ENCODE measurements at regions not wholly inside any gene's neighbourhood (a gene's known extent, or its start where the extent isn't known, plus 50 kb on each side); places are given as distances from the start of the nearest gene placed in this dataset.
"Not testable (repeated sequence)": the region's sequence is repeated elsewhere in the genome, so short reads cannot be mapped to it uniquely, and the experiment has no call there.

- no peak for DNase-seq
These were observed 1525.6 kb downstream of the REEP3 start for GRCh38 chr10:65046831-65047230.

GRCh38 chr10:65052111-65052510, 1530.9 kb downstream of the REEP3 start:
- not testable (repeated sequence) for DNase-seq

DNA sequence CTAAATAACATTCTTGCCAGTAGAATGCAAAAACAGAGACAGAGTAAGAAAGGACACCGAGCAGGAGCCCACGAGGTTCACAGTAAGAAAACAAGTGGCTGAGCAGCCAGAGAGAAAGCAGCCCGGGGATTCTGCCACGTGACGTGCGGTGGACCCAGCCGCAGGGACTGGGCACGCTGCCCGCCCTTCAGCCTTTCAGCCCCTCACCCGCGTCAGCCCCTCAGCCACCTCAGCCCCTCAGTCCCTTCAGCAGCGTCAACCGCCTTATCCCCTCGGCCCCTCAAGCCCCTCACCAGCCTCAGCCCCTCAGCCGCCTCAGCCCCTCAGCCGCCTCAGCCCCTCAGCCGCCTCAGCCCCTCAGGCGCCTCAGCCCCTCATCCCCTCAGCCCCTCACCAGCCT, 1532.2 kb downstream of the REEP3 start:
- DNase-seq: not testable (repeated sequence)

- not testable (repeated sequence) for DNase-seq
These were observed 1532.7 kb downstream of the REEP3 start for GRCh38 chr10:65053831-65054351.

- DNase-seq: not testable (repeated sequence)
These were observed 1533.5 kb downstream of the REEP3 start for GRCh38 chr10:65054701-65055100.

GRCh38 chr10:65065278-65065677, 1544.1 kb downstream of the REEP3 start:
- DNase-seq: no peak

DNA sequence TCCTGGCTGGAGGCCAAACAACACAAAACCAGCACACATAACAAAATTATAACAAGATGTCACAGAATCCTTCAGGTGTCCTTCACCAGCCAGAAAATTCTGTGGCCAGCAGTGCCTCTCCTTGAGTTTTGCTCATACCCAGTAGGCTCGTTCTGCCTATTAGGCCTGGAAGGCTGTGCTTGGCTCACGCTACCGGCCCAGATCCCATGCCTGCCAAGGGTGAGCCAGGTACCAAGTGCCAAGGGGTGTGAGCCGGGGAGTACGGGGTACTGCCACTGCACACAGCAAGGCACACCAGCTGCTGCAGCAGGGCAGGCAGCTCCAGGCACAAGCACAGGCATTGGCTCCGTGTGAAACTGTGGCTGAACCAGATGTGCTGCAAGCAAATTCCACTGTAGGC, 1562.0 kb downstream of the REEP3 start:
- no peak for DNase-seq

DNA sequence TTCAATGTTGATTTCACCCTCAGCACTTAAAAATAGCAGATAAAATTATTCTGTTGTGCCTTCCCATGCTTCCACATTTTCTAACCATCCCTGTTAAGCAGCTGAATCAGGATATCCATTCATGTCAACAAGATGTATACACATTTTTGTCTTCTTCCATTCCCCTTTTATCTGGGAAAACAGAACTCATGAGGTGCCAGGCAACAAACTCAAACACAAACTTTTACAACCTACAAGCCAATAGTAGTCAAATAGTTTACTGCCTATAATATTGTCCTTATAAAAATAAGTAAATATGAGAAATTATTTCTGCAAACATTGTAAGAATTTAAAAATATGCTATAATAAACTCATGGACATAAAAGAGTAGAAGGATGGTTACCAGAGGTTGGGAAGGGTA, 1569.8 kb downstream of the REEP3 start:
- no peak for DNase-seq

- no peak for DNase-seq
These were observed 1578.9 kb downstream of the REEP3 start for GRCh38 chr10:65100146-65100545.

GRCh38 chr10:65100881-65101280, 1579.7 kb downstream of the REEP3 start:
- DNase-seq: not testable (repeated sequence)

GRCh38 chr10:65110009-65110408, 1588.8 kb downstream of the REEP3 start:
- DNase-seq: no peak

DNA sequence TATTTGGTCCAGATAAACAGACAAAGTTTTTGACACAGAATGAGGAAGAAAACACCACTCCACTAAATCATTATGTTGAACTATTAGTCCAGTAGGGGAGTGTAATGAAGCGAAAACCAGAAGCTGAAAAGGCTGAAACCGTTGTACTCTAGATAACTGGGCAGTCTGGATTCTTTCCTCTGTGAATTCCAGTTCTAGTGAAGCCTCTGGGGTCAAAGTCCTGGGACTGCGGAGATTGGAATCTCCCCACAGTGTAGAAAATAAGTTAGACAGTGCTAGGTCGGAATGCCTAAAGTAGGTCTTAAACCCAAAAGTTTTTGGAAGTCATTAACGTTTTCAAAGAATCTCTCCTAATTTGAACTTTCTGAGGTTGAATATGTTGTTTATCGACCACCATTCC, 1589.9 kb downstream of the REEP3 start:
- not testable (repeated sequence) for DNase-seq

GRCh38 chr10:65112573-65112972, 1591.4 kb downstream of the REEP3 start:
- DNase-seq: no peak

DNA sequence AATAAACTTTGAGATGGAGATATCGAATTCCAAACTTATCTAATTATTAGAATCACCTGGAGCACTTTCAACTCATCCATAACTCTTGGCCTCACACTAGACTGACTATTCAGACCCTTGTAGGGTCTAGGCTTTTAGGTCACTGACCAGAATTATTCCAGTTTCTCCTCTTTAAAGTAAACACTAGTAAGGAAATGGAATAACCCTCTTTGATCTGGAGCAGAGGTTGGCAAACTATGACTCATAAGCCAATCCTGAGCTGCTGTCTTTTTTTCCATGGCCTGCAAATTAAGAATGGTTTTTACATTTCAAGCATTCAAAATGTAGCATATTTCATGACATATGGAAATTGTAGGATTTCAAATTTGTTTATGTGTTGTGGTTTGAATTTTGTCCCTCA, 1601.9 kb downstream of the REEP3 start:
- no peak for DNase-seq

DNA sequence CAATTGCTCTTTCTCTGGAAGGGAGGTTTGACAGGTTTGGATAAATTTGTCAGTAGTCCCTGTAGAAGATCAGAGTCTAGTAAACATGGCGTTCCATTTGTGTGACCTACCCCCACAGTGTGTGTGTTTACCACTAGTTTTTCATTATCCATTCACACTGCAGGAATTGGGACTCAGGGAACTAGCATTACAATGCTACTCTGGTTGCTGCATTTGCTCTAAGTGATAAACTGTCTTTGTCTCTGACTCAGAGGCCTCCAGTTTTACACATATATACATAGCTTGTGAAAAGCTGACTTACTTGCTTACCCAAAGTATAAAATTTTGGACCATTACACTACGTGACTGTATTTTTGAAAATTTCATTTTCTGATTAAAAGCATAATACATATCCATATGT, 1604.0 kb downstream of the REEP3 start:
- DNase-seq: no peak

DNA sequence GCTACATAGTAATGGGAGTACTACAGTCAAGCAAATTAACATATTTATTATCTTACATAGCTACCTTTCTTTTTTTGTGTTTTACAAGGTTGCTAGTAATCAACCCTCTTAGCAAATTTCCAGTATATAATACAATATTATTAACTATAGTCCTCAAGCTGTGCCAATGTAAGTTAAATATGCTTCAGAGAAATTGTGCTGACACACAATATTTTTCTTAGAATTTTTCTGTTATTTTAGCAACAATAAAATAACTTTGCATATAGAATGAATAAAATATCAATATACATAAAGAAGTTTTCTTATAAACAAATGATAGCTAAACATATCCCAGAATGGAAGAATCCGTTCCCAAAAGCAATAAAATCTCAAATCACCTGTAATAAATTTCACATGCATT, 1605.1 kb downstream of the REEP3 start:
- DNase-seq: no peak

- no peak for DNase-seq
These were observed 1607.1 kb downstream of the REEP3 start for GRCh38 chr10:65128277-65128676.

- no peak for DNase-seq
These were observed 1609.1 kb downstream of the REEP3 start for GRCh38 chr10:65130162-65130758.

DNA sequence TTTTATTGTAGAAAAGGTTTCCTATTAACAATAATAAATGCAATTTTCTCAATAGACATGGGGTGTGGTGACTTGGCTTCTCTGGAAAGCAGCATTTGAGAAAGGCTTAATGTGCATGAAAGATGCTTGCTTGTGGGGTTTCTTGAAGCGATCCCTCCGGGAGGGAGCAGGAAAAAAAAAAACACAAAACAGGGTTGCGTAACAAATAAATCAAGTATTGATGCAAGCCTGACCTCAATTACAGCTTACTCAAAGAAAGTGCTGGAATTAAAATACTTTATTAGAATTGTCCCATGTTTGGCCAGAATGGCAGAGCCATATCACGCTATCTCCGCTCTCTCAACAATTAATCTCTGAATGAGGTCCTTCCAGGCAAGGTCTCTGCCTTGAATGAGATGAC, 1612.5 kb downstream of the REEP3 start:
- DNase-seq: no peak

DNA sequence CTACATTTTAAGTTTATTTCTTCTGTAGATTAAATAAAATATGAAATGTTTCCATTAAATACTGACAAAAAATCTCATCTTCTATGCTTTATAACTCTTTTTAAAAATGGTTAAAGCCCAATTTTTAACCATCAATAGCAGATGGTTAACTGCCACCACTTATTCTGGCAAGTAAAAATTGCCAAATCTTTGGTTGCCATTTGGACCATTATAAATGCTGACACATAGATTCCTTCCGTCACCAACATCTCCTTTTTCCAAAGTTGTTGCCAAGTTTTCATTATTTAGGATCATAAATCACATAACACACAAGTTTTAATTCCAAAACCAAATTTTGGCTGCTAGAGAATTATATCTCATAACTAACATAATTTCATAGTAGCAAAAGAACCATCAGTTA, 1614.3 kb downstream of the REEP3 start:
- no peak for DNase-seq

GRCh38 chr10:65142641-65143435, 1621.6 kb downstream of the REEP3 start:
- no peak for DNase-seq

DNA sequence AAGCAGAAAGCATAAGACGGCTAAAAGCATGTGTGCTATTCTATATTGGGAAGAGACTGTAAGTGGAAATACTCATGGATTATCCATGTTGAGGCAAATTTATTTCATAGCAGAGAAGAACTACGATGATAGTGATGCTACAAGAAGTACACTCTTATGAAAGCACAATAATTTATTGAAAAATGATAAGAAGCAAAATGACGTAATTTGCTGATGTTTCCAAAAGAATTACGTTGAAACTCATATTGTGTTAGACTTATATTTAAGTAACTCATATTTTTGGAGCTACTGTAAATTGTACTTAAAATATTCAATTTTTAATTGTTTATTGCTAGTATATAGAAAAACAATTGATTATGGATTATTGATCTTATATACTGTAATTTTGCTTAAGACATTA, 1622.5 kb downstream of the REEP3 start:
- DNase-seq: no peak

DNA sequence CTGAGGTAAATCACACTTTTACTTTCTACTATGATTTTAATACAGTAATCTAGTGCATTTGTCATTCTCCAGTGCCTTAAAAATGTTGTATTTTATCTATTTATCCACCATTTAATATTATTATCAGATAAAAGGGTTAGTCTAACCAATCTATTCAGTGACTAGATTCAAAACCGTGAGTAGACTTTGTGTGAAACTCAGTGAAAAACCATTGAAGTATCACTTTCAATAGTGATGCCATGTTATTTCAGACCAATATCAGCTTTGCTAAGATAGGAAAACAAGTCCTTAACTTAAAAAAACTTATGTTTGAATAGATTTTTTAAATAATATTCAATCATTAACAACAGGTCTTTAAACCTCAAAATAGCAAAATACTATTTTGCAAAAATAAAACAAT, 1628.7 kb downstream of the REEP3 start:
- no peak for DNase-seq

GRCh38 chr10:65166272-65166671, 1645.1 kb downstream of the REEP3 start:
- no peak for DNase-seq

Measured in right kidney (tissue), 1 donor.